ENCODE measurements at regions not wholly inside any gene's neighbourhood (a gene's known extent, or its start where the extent isn't known, plus 50 kb on each side); places are given as distances from the start of the nearest gene placed in this dataset.
"Not testable (repeated sequence)": the region's sequence is repeated elsewhere in the genome, so short reads cannot be mapped to it uniquely, and the experiment has no call there.

- DNase-seq (no peak), ATAC-seq (no peak)
- intact Hi-C loops (cut with DNase I): no loop called here
- Histone ChIP-seq H3K4me3 (no peak overlapping the region), H3K9me3 (no peaks in the 10 kb centered on the region), H3K27ac (no peak overlapping the region), H3K4me1 (no peaks in the 10 kb centered on the region), H3K27me3 (peaks cover 0 to 14% (median 0%) of the 10 kb centered on the region in 9 donors), H3K36me3 (no peaks in the 10 kb centered on the region)
- 64 to 85% (median 80%) methylated on average over 2 of the region's 2 CpGs for WGBS, 4 donors
- TF ChIP-seq, protein P1, sequence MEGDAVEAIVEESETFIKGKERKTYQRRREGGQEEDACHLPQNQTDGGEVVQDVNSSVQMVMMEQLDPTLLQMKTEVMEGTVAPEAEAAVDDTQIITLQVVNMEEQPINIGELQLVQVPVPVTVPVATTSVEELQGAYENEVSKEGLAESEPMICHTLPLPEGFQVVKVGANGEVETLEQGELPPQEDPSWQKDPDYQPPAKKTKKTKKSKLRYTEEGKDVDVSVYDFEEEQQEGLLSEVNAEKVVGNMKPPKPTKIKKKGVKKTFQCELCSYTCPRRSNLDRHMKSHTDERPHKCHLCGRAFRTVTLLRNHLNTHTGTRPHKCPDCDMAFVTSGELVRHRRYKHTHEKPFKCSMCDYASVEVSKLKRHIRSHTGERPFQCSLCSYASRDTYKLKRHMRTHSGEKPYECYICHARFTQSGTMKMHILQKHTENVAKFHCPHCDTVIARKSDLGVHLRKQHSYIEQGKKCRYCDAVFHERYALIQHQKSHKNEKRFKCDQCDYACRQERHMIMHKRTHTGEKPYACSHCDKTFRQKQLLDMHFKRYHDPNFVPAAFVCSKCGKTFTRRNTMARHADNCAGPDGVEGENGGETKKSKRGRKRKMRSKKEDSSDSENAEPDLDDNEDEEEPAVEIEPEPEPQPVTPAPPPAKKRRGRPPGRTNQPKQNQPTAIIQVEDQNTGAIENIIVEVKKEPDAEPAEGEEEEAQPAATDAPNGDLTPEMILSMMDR (IDR thresholded peaks at IDR 0.05): no peak
- TF ChIP-seq POLR2A (IDR thresholded peaks at IDR 0.05): no peak
Measured at GRCh38 chr10:29227201-29227600, 61.7 kb upstream of the LYZL1 start.

DNA sequence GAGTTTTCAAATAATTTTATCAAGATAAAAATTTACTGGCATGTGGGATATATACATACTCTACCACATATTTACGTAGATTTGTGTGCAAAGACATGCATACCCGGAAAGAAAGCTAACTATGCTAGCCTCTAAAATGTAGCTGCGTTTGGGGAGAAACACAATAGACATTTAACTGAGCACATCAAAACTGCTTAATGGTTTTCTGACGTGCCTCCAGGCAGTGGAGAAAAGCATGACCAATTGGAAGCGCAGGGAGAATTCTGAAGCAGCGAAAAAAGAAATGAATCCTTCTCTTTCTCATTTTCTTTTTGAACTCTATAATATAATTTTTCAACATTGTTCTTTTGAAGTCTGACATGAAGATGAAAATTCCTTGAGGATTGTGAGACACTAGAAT lies 60.3 kb upstream of the LYZL1 start:
- no peak for ATAC-seq
- Histone ChIP-seq H3K27me3 (peaks cover 0 to 14% (median 0%) of the 10 kb centered on the region in 9 donors), H3K4me1 (no peaks in the 10 kb centered on the region), H3K27ac (no peak overlapping the region), H3K9me3 (no peaks in the 10 kb centered on the region), H3K4me3 (no peak overlapping the region), H3K36me3 (no peaks in the 10 kb centered on the region)
- DNase-seq: no peak
- TF ChIP-seq, protein P1 (IDR thresholded peaks at IDR 0.05): no peak
- no peak for TF ChIP-seq POLR2A (IDR thresholded peaks at IDR 0.05)
- WGBS, 4 donors: 89 to 93% (median 90%) methylated on average over 6 of the region's 6 CpGs
- intact Hi-C loops (cut with DNase I): no loop called here

GRCh38 chr10:29229258-29229705 lies 59.6 kb upstream of the LYZL1 start:
- DNase-seq (no peak), ATAC-seq (no peak)
- no peaks in the 10 kb centered on the region for H3K9me3 ChIP-seq
- TF ChIP-seq POLR2A (IDR thresholded peaks at IDR 0.05): no peak
- TF ChIP-seq, protein P1 (IDR thresholded peaks at IDR 0.05): no peak
- H3K4me1 ChIP-seq: no peaks in the 10 kb centered on the region
- peaks cover 0 to 14% (median 0%) of the 10 kb centered on the region in 9 donors for H3K27me3 ChIP-seq
- H3K36me3 ChIP-seq: no peaks in the 10 kb centered on the region
- no peak overlapping the region for H3K27ac ChIP-seq
- WGBS, 4 donors: 85 to 89% (median 87%) methylated on average over 15 of the region's 15 CpGs
- H3K4me3 ChIP-seq: no peak overlapping the region
- intact Hi-C loops (cut with DNase I): no loop called here

DNA sequence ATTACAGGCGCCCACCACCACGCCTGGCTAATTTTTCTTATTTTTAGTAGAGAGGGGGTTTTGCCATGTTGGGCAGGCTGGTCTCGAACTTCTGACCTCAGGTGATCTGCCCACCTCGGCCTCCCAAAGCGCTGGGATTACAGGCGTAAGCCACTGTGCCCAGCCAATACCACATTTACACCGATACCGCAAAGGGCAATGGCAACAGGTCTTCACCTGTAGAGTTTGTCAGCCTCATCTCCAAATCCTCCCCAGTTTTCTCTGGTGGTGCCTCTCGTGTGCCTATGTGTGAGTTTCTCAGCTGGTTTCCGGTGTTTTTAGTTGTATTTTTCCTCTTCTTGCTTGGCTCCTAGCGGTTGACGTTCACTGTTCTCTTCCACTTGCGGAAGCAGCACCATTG lies 52.0 kb upstream of the LYZL1 start:
- H3K4me1 ChIP-seq, H3K9me3 ChIP-seq, H3K27me3 ChIP-seq, H3K4me3 ChIP-seq, H3K27ac ChIP-seq, ATAC-seq, H3K36me3 ChIP-seq, DNase-seq: not testable (repeated sequence)
- 87 to 94% (median 93%) methylated on average over 13 of the region's 13 CpGs for WGBS, 4 donors
- intact Hi-C loops (cut with DNase I): loop anchor here in 2 of 10 donors (5.0 to 10.0 kb wide), 2 partner anchors 65 to 68 kb away; no protein-coding TSS in a partner anchor

DNA sequence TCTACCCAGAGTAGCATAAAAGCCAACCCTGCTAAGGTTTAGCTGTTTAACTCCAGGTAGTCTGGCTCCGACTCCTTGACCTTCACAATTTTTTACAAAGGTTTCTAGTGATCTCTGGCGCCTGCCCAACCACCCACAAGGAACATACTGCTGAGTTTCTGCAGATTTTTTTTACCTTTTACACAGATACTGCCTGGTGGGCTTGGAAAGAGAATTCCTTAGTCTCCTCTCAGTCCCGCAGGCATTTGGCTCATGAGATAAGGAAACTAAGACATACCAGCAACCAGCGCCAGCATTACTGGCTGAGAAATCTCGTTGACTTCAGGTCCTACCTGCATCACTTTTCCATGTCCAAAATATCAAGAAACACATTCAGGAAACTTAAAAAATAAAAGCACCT lies 51.1 kb upstream of the LYZL1 start:
- 47 to 52% (median 49%) methylated on average over 5 of the region's 5 CpGs for WGBS, 4 donors
- Histone ChIP-seq H3K36me3 (no peaks in the 10 kb centered on the region), H3K4me1 (no peaks in the 10 kb centered on the region), H3K9me3 (no peaks in the 10 kb centered on the region), H3K4me3 (no peak overlapping the region), H3K27ac (no peak overlapping the region), H3K27me3 (no peaks in the 10 kb centered on the region)
- DNase-seq (no peak), ATAC-seq (no peak)
- intact Hi-C loops (cut with DNase I): loop anchor here in 2 of 10 donors (5.0 to 10.0 kb wide), 2 partner anchors 65 to 67 kb away; no protein-coding TSS in a partner anchor
- TF ChIP-seq POLR2A (IDR thresholded peaks at IDR 0.05): no peak
- TF ChIP-seq, protein P1 (IDR thresholded peaks at IDR 0.05): no peak

All from heart left ventricle (tissue), 16 donors.